HEK293 (cell line): ENCODE measurements at regions not wholly inside any gene's neighbourhood (a gene's known extent, or its start where the extent isn't known, plus 50 kb on each side); places are given as distances from the start of the nearest gene placed in this dataset.

Source experiments
- ATF2 ChIP-seq: fragments of 450-650 bp; formaldehyde crosslinking; IDR thresholded peaks from 2 replicates; pipeline ENCODE4 v1.5.1; 2016; ENCODE audit warnings: missing biosample characterization, missing genetic modification characterization, low read depth
- CTCF ChIP-seq: fragments of 450-650 bp; formaldehyde crosslinking; IDR thresholded peaks from 2 replicates; pipeline ENCODE4 v1.5.1; 2016; ENCODE audit warnings: missing biosample characterization, missing genetic modification characterization
- KLF17 ChIP-seq: fragments of 450-650 bp; formaldehyde crosslinking; IDR thresholded peaks from 2 replicates; pipeline ENCODE4 v1.5.1; 2016; ENCODE audit warnings: missing biosample characterization, missing genetic modification characterization
- PATZ1 ChIP-seq: fragments of 450-650 bp; formaldehyde crosslinking; IDR thresholded peaks from 2 replicates; pipeline ENCODE4 v1.5.1; 2016; ENCODE audit warnings: missing biosample characterization, missing genetic modification characterization
- PRDM10 ChIP-seq: fragments of 450-650 bp; formaldehyde crosslinking; IDR thresholded peaks from 2 replicates; pipeline ENCODE4 v1.5.1; 2016; ENCODE audit warnings: missing biosample characterization, missing genetic modification characterization
- REST ChIP-seq: fragments of 450-650 bp; formaldehyde crosslinking; IDR thresholded peaks from 2 replicates; pipeline ENCODE4 v1.5.1; 2016; ENCODE audit warnings: missing biosample characterization, missing genetic modification characterization
- SP3 ChIP-seq: fragments of 450-650 bp; formaldehyde crosslinking; IDR thresholded peaks from 2 replicates; pipeline ENCODE4 v1.5.1; 2016; ENCODE audit warnings: missing biosample characterization, missing genetic modification characterization
- ZBTB26 ChIP-seq: fragments of 450-650 bp; formaldehyde crosslinking; optimal IDR thresholded peaks from 2 replicates; pipeline ENCODE3; 2016; ENCODE audit warnings: missing biosample characterization, mild to moderate bottlenecking, missing genetic modification characterization
- ZNF10 ChIP-seq: fragments of 450-650 bp; formaldehyde crosslinking; IDR thresholded peaks from 2 replicates; pipeline ENCODE4 v1.5.1; 2017; ENCODE audit warnings: missing biosample characterization, missing genetic modification characterization
- ZNF488 ChIP-seq: fragments of 450-650 bp; formaldehyde crosslinking; IDR thresholded peaks from 2 replicates; pipeline ENCODE4 v1.5.1; 2016; ENCODE audit warnings: missing biosample characterization, missing genetic modification characterization
- ZNF561 ChIP-seq: fragments of 450-650 bp; IDR thresholded peaks from 2 replicates; pipeline ENCODE4 v1.5.1; 2018; ENCODE audit warnings: missing biosample characterization, missing genetic modification characterization, borderline replicate concordance

- TF ChIP-seq CTCF (tag by site-specific recombination) (no peak), ZNF561 (tag by site-specific recombination) (no peak), PATZ1 (tag by site-specific recombination) (no peak), ATF2 (tag by site-specific recombination) (no peak), ZNF488 (tag by site-specific recombination) (no peak), SP3 (tag by site-specific recombination) (no peak), REST (tag by site-specific recombination) (no peak), KLF17 (no peak), ZNF10 (tag by site-specific recombination) (no peak), PRDM10 (tag by site-specific recombination) (no peak), ZBTB26 (tag by site-specific recombination) (no peak)
Observed at GRCh38 chrX:40164751-40165150, 67.0 kb upstream of the BCOR start.
